ENCODE measurements at regions not wholly inside any gene's neighbourhood (a gene's known extent, or its start where the extent isn't known, plus 50 kb on each side); places are given as distances from the start of the nearest gene placed in this dataset.
"Not testable (repeated sequence)": the region's sequence is repeated elsewhere in the genome, so short reads cannot be mapped to it uniquely, and the experiment has no call there.

DNA sequence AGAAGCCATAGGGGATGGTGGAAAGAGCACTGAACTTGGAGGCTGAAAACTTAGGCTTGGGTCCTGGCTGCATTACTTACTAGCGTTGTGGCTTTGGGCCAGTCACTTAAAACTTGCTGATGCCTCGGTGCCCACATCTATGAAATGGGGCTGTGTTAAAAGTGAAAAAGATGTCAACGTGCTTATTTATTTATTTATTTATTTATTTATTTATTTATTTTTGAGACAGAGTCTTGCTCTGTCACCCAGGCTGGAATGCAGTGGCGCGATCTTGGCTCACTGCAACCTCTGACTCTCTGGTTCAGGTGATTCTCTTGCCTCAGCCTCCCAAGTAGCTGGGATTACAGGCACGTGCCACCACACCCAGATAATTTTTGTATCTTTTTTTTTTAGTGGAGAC, 94.3 kb downstream of the MRM1 start:
- DNase-seq (ENCODE audit: low spot score), result not testable (repeated sequence)

DNA sequence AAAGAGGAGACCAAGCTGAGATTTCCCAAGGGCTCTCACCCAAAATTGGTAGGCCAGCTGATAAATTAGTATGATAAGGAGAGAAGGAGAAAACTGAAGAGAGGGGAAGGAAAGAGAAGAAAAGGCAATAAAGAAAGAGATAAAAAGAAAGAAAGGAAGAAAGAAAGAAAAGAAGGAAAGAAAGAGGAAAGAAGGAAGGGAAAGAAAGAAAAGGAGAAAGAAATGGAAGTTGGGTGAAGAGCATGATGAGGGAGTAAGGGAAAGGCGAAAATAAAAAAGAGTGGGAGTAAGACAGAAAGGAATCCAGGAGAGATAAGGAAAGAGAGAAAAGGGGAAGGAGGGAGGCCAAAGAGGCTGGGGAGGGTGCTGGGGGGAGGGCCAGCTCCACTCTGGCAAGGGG, 95.4 kb downstream of the MRM1 start:
- DNase-seq (ENCODE audit: low spot score), result no peak

DNA sequence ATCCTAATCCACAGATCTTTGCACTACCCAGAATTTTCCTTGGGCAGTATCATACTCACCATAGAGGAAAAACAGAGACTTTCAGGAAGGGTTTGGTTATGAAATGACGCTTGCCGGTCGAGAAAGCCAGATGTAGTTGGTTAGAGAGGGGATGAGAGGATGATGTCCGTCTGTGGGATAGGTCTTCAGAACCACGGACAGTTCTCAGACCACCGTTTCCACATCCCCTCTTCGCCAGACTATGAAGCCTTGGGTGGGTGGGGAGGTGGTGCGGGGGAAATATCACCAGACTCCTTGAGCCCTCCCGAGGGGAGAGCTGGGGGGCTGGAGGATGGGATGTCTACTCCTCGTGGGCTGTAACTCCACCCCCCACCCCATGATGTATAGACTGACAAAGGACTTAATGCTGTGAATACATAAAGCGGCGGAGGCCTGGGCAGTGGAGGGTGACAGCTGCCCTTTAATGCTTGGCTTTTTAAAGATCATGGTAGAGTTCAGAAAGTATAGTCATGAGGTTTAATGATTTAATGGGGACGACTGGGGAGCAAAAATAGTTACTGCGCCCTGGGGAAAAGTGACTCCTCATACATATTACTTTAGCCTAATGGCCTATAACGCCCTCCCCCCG, 96.6 kb downstream of the MRM1 start:
- DNase-seq (ENCODE audit: low spot score), result no peak

DNA sequence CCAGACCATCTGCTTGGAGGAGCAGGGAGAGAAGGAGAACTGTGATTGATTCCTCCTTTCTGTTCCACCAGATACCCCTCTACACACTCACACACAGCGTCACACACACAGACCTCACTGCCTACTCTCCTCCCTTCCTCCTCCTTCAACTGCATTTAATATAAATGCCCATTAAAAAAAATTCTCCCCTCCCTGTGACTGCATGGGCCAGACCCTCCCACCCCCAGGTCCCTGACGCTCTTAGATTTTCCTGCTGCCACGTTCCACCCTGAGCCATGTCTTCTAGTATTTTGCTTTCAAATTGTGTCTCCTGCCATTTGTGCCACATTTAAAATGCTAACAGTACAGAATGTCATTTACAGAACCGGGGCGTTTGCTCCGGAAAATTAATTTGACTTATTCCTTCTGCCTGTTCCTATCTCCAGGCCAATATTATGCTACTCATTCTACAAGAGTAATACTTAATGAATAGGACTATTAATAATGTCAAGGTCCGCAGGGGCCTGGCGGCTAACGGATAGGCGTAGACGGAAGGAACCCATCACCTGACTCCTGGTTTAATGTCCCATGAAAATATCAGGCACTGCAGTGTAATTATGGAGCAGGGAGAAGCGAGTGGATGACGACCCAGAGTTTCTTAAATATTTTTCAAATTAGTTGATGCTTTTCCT, 100.2 kb downstream of the MRM1 start:
- no peak for DNase-seq (ENCODE audit: low spot score)

DNA sequence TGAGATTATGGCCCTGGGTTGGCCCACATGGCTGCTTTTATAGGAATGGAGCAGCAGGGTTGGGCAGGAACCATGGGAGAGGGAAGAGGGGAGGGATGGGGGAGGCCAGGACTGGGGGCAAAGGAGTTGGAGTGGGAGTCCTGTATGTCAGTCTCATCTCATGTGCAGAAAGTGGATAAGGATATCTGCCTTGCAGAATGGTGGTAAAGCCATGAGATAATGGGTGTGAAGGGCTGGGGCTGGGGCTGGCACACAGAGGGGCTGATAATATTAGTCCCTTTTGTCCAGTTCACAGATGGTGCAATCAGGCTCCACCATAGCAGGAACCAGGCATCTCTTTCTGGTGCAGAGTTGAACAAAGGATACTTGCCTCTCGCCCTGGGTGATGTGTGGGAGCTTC, 101.3 kb downstream of the MRM1 start:
- no peak for DNase-seq (ENCODE audit: low spot score)

DNA sequence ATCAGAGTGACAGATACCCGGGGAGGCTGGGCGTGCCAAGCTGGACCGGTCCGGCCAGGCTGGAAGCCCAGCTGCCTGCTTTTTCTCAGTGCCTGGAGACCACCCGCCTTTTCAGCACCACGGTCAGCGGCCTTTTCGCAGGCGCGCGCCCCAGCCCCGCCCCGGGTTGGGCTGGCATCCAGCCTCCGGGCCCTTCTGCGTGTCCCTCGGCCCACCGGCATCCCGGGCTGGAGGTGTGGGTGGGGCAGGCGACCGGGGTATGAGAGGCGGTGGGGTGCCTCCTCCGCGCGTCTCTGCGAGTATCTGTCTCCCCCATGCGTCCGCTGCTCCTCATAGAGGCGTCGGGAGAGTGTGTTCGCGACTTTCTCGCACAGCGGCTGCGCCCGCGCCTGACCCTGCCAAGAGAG, 102.5 kb downstream of the MRM1 start:
- peak; percentile 73 for DNase-seq (ENCODE audit: low spot score)

DNA sequence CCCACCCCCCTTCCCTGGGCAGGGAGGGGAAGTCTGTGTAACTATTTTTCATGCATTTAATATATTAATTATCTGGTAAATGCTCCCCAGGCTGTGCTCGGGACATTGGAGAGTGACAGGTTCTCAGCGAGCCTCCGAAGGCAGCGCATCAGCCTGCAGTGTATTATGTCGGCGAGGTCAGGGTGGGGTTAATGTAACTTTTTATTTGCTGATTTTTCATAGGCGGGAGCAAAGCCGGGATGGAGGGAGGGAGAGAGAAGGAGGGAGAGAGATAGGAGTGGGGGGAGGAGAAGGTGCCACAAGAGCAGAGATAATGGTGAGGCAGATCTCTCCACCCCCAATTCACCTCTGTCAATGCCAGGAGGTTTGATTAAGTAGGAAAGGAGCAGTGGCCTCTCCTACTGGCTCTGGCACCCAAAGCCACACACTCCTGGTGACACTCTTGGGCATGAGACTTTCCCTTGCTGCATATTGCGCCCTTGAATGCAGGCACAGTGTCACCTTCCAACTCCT, 104.0 kb downstream of the MRM1 start:
- DNase-seq (ENCODE audit: low spot score), result no peak

DNA sequence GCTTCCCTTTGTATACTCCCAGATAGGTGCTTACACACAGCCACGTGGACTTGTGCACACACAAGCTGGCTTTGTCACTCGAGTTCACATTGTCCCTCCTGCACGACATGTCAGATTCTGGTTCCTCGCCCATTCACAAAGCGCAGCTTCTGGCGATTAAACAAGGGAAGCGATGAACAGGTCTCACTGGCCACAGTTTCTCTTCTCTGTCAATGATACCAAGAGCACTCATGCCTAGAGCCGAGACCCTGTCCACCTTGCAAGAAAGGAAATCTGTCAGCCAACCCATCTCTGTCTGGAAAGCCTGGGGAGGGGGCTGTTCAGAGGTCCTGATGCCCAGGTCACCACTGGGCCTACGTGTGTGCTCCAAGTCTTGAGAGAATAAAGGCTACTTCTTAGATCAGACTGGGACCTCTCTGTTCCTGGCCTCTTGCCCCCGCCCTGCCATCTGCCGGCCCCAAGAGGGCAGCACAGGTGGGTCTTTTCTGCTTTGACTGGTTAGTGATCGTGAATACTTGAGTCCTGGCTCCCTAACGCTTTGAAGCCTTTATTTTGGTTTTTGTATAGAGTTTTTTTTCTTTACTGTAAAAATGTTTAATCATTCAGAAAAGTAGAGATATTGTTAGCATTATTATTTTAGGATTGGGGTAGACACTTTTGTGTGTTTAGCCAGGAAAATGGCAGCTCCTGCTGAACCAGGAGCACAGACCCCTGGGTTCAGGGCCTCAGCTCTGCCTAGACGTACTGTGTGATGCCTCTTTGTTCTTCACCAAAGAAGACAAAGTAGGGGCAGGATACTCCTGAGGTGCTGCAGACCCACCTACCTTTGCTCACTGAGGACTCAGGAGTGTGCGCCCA, 104.7 kb downstream of the MRM1 start:
- peak; percentile 50 for DNase-seq (ENCODE audit: low spot score)

DNA sequence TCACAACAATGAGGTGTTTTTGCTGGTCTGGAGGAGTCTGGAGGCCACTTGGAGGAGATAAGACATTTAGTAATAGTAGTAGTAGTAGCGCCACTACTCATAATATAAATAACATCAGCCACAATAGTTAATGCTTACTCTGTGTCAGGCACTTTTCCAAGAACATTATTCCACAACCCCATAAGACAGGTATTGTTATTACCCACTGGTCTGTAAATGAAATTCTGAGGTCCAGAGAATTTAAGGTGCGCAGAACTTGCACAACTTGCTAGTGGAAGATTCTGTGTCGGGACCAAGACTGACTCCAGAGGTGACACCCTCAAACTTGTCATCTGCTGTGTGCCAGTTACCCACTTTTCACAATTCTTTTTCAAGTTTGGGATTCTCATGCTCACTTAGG, 106.5 kb downstream of the MRM1 start:
- DNase-seq (ENCODE audit: low spot score), result no peak

DNA sequence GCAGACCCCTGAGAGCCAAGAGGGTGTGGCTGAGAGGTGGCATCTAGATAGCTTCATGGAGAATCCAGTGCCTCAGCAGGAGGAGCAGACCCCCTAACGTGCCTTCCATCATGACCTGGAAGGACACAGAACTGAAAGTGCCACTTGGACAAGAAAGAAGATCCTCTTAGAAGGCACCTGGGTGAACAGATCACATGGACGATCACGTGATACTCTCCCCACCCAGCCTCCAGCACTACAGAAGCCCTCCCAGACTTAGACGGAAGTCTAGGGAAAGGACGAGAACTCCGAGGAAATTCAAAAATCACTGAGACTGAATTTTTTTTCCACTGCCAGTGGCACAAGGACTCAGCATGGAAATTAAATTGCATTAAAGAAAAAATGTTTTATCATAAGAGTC, 113.4 kb downstream of the MRM1 start:
- DNase-seq (ENCODE audit: low spot score), result no peak

DNA sequence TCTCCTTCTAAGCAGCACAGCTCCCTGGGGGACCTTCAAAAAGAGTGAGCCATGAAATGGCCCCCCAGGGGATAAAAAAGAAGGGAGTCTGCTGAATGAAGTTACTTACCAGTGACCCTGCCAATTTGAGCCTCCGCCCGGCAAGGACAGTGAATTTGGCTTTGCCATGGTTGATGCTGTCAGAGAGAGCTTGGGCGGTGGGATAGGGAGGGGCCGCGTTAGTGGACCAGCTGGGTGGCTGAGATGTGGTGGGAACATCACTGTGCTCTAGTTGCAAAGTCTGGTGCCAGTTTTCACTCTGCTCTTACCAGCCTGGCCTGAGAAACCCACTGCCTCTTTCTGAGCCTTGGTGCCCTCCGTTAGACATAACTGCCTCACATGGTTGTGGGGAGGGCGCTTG, 114.6 kb downstream of the MRM1 start:
- DNase-seq (ENCODE audit: low spot score), result no peak

DNA sequence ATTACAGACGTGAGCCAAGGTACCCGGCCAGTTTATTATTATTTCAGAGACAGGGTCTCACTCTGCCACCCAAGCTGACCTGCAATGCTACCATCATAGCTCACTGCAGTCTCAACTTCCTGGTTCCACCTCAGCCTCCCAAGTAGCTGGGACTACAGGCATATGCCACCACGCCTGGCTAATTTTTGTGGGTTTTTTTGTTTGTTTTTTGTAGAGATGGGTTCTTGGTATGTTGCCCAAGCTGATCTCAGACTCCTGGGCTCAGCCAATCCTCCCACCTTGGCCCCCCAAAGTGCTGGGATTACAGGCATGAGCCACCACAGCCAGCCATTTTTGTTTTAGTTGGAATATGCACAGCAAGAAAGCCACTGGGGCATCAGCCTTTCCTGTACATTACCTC, 115.7 kb downstream of the MRM1 start:
- no peak for DNase-seq (ENCODE audit: low spot score)

DNA sequence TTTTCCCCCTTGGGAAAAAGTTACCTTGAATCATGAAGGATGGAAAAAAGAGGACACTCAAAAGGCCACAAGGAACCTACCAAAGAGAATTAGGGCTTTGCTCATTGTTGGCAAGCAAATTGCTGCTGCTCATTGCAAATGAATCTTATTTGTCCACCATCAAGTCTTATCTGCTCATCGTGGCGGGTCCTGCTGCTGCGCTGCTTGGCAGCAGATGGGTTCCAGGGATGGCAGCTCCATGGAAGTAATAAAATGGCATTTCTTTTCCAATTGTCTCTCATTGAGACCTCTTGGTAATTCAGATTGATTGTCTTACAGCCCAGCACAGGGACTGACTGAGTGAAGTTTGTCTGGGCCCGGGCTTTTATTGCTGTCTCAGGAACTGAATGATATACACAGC, 118.7 kb downstream of the MRM1 start:
- no peak for DNase-seq (ENCODE audit: low spot score)

DNA sequence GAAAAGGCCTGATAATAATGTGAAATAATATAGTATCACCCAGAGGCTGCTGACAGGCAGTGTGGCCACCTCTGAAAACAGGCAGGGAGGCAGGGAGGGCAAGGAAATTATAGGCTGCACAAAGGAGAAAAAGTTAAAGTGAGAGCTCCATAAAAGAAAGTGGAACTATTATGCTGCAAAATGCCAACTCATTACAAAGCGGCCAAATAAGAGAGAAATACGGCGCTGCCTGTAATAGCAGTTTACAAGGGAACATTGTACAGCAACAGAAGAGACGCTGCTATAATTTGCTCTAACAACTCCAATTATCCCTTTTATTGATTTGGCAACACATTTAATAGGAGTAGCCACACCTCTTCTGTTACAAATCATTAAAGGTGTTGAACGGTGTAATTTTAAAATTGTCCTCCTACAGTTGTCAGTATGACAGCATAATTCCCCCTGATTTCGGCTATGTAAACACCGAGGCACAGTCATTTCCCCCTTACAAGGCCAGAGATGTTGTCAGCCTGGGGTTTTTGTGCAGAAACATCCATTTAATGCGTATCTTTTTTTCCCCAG, 120.3 kb downstream of the MRM1 start:
- no peak for DNase-seq (ENCODE audit: low spot score)

DNA sequence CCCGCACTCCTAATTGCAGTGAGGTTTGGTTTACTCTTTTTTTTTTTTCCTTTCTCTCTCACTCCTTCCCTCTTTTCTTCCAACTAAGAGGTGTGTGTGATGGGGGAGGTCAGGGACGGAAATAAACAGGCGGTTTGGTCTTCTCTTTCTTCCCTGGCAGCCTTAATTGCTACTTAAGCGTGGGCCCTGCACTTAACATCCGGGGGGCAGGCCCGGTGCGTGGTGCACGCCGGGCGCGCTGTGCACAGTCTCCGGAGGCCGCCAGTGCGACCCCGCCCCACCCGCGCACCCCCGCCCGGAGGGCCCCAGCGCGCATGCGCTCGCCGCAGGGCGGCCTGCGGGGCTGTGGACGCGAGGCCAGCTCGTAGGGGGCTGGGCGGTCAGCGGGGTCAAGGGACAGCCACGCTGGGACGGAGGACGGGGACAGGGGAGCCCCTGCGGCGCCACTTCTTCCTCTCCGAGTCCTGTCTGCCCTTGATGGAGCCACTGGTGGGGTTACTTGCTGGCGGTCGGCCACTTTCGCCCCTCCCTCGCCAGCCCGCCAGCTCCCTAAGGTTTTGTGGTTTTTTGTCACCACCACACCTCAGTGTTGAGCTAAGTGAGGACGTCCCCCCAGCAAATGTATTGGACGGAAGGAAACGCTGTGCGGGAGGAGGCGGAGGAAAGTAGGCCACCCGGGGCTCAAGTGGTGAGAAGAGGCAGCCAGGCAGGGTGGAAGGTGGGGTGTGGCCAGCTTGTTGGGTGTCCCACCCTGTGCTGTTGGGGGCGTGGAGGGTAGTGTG, 120.9 kb downstream of the MRM1 start:
- DNase-seq (ENCODE audit: low spot score), result peak; percentile 65

DNA sequence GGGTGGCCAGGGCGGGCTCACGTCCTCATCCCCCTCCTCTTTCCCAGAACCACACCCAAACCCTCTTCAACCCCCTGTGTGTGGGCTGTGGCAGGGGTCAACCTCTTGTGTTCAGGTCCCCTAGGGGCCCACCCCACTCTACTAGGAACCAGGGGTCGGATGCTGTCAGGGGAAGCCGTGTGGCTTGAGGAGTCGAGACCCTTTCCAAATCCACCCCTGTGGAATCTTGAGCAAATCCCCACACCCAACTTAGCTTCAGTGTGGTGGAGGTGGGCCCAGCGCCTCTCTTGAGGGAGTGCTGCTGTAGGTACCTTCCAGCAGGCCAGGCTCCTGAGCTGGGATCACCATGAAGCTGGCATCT, 121.5 kb downstream of the MRM1 start:
- no peak for DNase-seq (ENCODE audit: low spot score)

DNA sequence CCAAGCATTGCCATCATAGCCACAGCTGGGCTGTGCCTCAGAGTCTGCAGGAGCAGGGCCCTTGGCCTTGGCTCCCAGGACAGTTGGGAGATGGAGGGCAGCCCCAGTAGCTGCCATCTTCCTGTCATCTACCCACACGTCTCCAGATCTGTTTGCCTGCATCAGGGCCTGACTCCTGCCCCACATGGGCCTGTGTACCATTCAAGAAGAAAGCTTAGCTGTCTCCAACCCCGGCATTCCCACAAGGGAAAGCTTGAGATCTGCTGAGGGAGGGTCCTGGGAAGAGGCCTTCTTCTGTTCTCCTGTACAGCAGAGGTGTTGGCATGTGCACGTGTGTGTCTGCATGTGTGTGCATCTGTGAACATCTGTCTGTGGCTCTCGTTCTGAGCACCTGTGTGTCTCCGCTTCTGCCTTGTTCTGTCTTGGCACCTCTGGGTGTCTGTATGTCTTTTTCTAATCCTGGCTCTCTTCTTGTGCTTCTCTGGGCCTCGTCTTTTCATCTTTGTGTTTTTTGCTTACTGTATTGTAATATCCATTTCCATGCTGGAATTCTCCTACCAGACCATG, 122.2 kb downstream of the MRM1 start:
- no peak for DNase-seq (ENCODE audit: low spot score)

DNA sequence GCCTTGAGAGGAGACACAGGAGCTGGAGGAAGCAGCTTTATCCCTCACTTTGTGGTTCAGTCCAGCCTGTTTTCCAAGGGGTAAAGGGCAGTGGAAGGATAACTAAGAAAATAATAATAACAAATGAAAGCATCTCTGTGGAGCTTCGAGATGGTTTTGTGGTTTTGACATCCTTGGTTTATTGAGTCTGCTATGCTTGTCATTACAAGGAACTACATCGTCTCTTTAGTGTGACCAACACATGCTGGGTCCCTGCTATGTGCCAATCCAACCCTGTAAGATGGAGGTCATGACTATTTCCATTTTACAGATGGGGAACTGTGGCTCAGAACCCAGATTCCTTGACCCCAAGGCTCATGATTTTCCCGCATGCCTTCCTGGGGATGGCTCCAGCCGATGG, 124.8 kb downstream of the MRM1 start:
- no peak for DNase-seq (ENCODE audit: low spot score)

DNA sequence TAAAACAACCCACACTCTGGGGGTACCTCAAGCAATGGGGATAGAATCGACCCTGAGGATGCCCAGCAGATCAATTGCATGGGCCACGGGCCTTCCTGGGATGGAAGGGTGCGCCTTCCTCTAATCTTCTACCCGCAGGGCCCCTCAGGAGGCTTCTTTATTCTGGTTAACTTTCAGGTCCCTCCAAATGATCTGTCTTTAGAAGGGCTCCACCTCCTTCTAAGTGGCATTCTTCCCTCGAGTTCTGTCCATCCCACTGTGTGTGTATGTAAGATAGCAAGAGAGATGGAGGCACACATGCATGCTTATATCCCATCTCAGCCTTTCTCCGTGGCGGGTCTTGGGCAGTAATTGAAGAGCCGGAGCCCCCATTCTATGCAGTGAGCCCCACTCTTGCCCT, 125.7 kb downstream of the MRM1 start:
- no peak for DNase-seq (ENCODE audit: low spot score)

DNA sequence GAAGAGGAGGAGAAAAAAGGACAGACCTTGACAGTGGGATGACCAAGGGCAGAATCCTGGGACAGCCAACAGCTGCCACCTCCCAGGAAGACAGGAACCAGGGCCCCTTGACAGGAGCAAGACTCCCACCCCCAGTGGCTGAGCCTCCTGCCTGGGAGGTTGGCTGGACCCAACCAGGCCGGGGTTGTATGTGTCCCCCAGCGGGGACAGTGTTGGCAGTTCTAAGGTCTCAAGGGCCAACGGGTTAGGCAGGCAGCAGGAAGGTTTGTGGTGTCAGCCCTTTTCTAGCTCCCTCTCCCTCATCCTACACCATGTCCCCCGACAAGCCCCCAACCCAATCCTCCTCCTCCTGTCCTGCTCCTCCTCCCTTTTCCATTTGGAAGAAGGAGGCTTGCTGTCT, 126.2 kb downstream of the MRM1 start:
- DNase-seq (ENCODE audit: low spot score), result no peak
